H1 (cell line): ENCODE measurements at regions not wholly inside any gene's neighbourhood (a gene's known extent, or its start where the extent isn't known, plus 50 kb on each side); places are given as distances from the start of the nearest gene placed in this dataset.

ENCODE experiments used
- CTCF ChIA-PET: fragments of 300-600 bp; sonication (Branson Sonifier 250); formaldehyde crosslinking; loops from one replicate; lab custom pipeline; 2021; ENCODE audit not compliant: partially characterized antibody; lab: Charles Lee
- POLR2A ChIA-PET: fragments of 300-600 bp; sonication (Branson Sonifier 250); formaldehyde crosslinking; loops from one replicate; lab custom pipeline; 2021; ENCODE audit warnings: inconsistent platforms; ENCODE audit not compliant: partially characterized antibody; lab: Charles Lee
- DNase-seq, 2 experiments: peaks; one replicate each; pipeline versions ENCODE4 v3.0.0 to v3.0.0-alpha.2; 2010 to 2022; ENCODE audit warnings: low spot score in 2 of 2, low read depth in 1 of 2, mixed read lengths in 1 of 2
- FAIRE-seq: peaks from 2 replicates; lab custom pipeline; 2011; peaks lifted over from hg19 to GRCh38; lab: Jason Lieb, UNC
- H2AFZ ChIP-seq: 2 replicates; pipeline ENCODE4 v1.8.1; 2012; ENCODE audit warnings: low read length, inconsistent platforms
- H2AK5ac ChIP-seq: 2 replicates; pipeline ENCODE4 v1.6.1; 2013; ENCODE audit warnings: low read depth, low read length
- H2BK120ac ChIP-seq: replicated peaks from 2 replicates; pipeline ENCODE3; 2013; ENCODE audit warnings: low read depth, low read length, inconsistent platforms
- H2BK12ac ChIP-seq: 2 replicates; pipeline ENCODE4 v1.6.1; 2013; ENCODE audit warnings: low read depth, low read length
- H2BK15ac ChIP-seq: 2 replicates; pipeline ENCODE4 v1.6.1; 2013; ENCODE audit warnings: low read length
- H2BK20ac ChIP-seq: 2 replicates; pipeline ENCODE4 v1.6.1; 2013; ENCODE audit warnings: low read length
- H2BK5ac ChIP-seq: 2 replicates; pipeline ENCODE4 v1.6.1; 2013; ENCODE audit warnings: low read depth, low read length
- H3K14ac ChIP-seq: 2 replicates; pipeline ENCODE4 v1.6.1; 2013; ENCODE audit warnings: inconsistent platforms; ENCODE audit not compliant: insufficient read length
- H3K18ac ChIP-seq: 2 replicates; pipeline ENCODE4 v1.6.1; 2013; ENCODE audit warnings: low read length; ENCODE audit errors: extremely low read depth
- H3K23ac ChIP-seq: 2 replicates; pipeline ENCODE4 v1.6.1; 2013; ENCODE audit warnings: inconsistent platforms; ENCODE audit not compliant: insufficient read length
- H3K23me2 ChIP-seq: 2 replicates; pipeline ENCODE4 v1.6.1; 2013; ENCODE audit warnings: low read depth, low read length
- H3K27ac ChIP-seq: 2 replicates; pipeline ENCODE4 v1.6.1; 2011; ENCODE audit warnings: low read depth, low read length, inconsistent platforms
- H3K27me3 ChIP-seq, 4 experiments: replicated peaks in 1 of 4; 1 replicate in 1 of 4; 2 replicates in 3 of 4; pipeline versions ENCODE4 v1.6.1 to v1.8.1; 2011 to 2013; ENCODE audit warnings: low read length in 3 of 4, mild to moderate bottlenecking in 3 of 4, inconsistent platforms in 2 of 4, mixed read lengths in 2 of 4, moderate library complexity in 1 of 4; ENCODE audit not compliant: control insufficient read depth in 3 of 4, insufficient read depth in 3 of 4; ENCODE audit errors: extremely low read depth in 1 of 4
- H3K36me3 ChIP-seq, 4 experiments: 2 replicates each; pipeline versions ENCODE4 v1.6.1 to v1.8.1; 2011 to 2013; ENCODE audit warnings: mild to moderate bottlenecking in 4 of 4, low read length in 3 of 4, moderate library complexity in 2 of 4, control low read depth in 1 of 4, inconsistent platforms in 1 of 4; ENCODE audit not compliant: insufficient read depth in 4 of 4, control insufficient read depth in 2 of 4
- H3K4ac ChIP-seq: replicated peaks from 2 replicates; pipeline ENCODE3; 2013; ENCODE audit warnings: low read length, low read depth, mixed read lengths, inconsistent platforms; ENCODE audit not compliant: insufficient read length
- H3K4me1 ChIP-seq, 4 experiments: replicated peaks in 1 of 4; 1 replicate in 1 of 4; 2 replicates in 3 of 4; pipeline versions ENCODE4 v1.6.1 to v1.8.1; 2011 to 2013; ENCODE audit warnings: low read length in 3 of 4, inconsistent platforms in 2 of 4, mixed read lengths in 1 of 4; ENCODE audit not compliant: insufficient read depth in 4 of 4, control insufficient read depth in 3 of 4
- H3K4me2 ChIP-seq, 2 experiments: 2 replicates each; pipeline versions ENCODE4 v1.6.1 to v1.8.1; 2011 to 2013; ENCODE audit warnings: low read depth in 2 of 2, low read length in 2 of 2, control low read depth in 1 of 2, inconsistent platforms in 1 of 2, mild to moderate bottlenecking in 1 of 2; ENCODE audit not compliant: insufficient read depth in 1 of 2
- H3K4me3 ChIP-seq, 4 experiments: fragments of 200-600, 300-600 bp in 1 of 4; sonication (generic), shearing (Covaris generic), sonication (Bioruptor Twin) in 1 of 4; 2 replicates each; pipeline versions ENCODE4 v1.5.1 to v1.8.1; 2011 to 2016; ENCODE audit warnings: low read length in 4 of 4, low read depth in 3 of 4, control low read depth in 2 of 4, inconsistent platforms in 2 of 4, mild to moderate bottlenecking in 2 of 4, mixed read lengths in 1 of 4, moderate library complexity in 1 of 4; ENCODE audit not compliant: insufficient read depth in 2 of 4; ENCODE audit errors: extremely low read depth in 1 of 4
- H3K56ac ChIP-seq: replicated peaks from 2 replicates; pipeline ENCODE3; 2013; ENCODE audit warnings: low read depth, mild to moderate bottlenecking, mixed read lengths, low read length, inconsistent platforms; ENCODE audit not compliant: insufficient read length
- H3K79me1 ChIP-seq: 2 replicates; pipeline ENCODE4 v1.6.1; 2013; ENCODE audit warnings: low read depth, low read length, control low read depth
- H3K79me2 ChIP-seq, 2 experiments: 2 replicates each; pipeline versions ENCODE4 v1.6.1 to v1.8.1; 2012 to 2013; ENCODE audit warnings: low read length in 2 of 2, mild to moderate bottlenecking in 2 of 2, inconsistent platforms in 1 of 2; ENCODE audit not compliant: insufficient read depth in 2 of 2, control insufficient read depth in 1 of 2
- H3K9ac ChIP-seq, 4 experiments: replicated peaks in 1 of 4; 1 replicate in 1 of 4; 2 replicates in 3 of 4; pipeline versions ENCODE4 v1.6.1 to v1.8.1; 2011 to 2013; ENCODE audit warnings: low read depth in 3 of 4, low read length in 3 of 4, control low read depth in 2 of 4, mild to moderate bottlenecking in 2 of 4, moderate library complexity in 2 of 4, inconsistent platforms in 1 of 4; ENCODE audit errors: extremely low read depth in 1 of 4
- H3K9me3 ChIP-seq, 2 experiments: 2 replicates each; pipeline versions ENCODE4 v1.6.1 to v1.8.1; 2012 to 2013; ENCODE audit warnings: mild to moderate bottlenecking in 2 of 2, moderate library complexity in 2 of 2, control low read depth in 1 of 2, inconsistent platforms in 1 of 2, low read depth in 1 of 2, low read length in 1 of 2, mixed read lengths in 1 of 2; ENCODE audit not compliant: insufficient read depth in 2 of 2
- H4K20me1 ChIP-seq, 2 experiments: replicated peaks in 1 of 2; 2 replicates each; pipeline versions ENCODE3 to v1.8.1; 2011 to 2013; ENCODE audit warnings: inconsistent platforms in 2 of 2, low read length in 2 of 2, mild to moderate bottlenecking in 1 of 2; ENCODE audit not compliant: insufficient read depth in 2 of 2, control insufficient read depth in 1 of 2
- H4K5ac ChIP-seq: 2 replicates; pipeline ENCODE4 v1.6.1; 2013; ENCODE audit warnings: low read length, low read depth, mixed read lengths, inconsistent platforms; ENCODE audit not compliant: insufficient read length
- H4K8ac ChIP-seq: 2 replicates; pipeline ENCODE4 v1.8.0; 2013; ENCODE audit warnings: mild to moderate bottlenecking, moderate library complexity, low read length, inconsistent platforms; ENCODE audit not compliant: insufficient read depth; ENCODE audit errors: extremely low read depth
- H4K91ac ChIP-seq: replicated peaks from 2 replicates; pipeline ENCODE3; 2013; ENCODE audit warnings: low read length, mixed read lengths, inconsistent platforms; ENCODE audit not compliant: insufficient read length
- BRCA1 ChIP-seq: IDR thresholded peaks from 2 replicates; pipeline ENCODE4 v1.6.1; 2012; ENCODE audit warnings: low read depth, low read length, improper control_type of control experiment
- CEBPB ChIP-seq: IDR thresholded peaks from 2 replicates; pipeline ENCODE4 v1.6.1; 2012; ENCODE audit warnings: low read depth, low read length
- CHD2 ChIP-seq: IDR thresholded peaks from 2 replicates; pipeline ENCODE4 v1.6.1; 2012; ENCODE audit warnings: low read length, improper control_type of control experiment
- EP300 ChIP-seq, 2 experiments: IDR thresholded peaks; 1 replicate in 1 of 2; 2 replicates in 1 of 2; pipeline ENCODE4 v1.6.1; 2011 to 2012; ENCODE audit warnings: low read depth in 2 of 2, low read length in 2 of 2, mild to moderate bottlenecking in 2 of 2, borderline replicate concordance in 1 of 2, inconsistent platforms in 1 of 2, moderate library complexity in 1 of 2
- GABPA ChIP-seq: IDR thresholded peaks from 2 replicates; pipeline ENCODE4 v1.6.1; 2011; ENCODE audit warnings: mild to moderate bottlenecking, low read length, moderate library complexity, borderline replicate concordance; ENCODE audit not compliant: insufficient read depth
- HDAC2 ChIP-seq, 2 experiments: fragments of 300-600 bp in 1 of 2; sonication (generic) in 1 of 2; IDR thresholded peaks; 2 replicates each; pipeline ENCODE4 v1.6.1; 2011 to 2012; ENCODE audit warnings: low read depth in 2 of 2, low read length in 2 of 2, mild to moderate bottlenecking in 2 of 2, moderate library complexity in 2 of 2, borderline replicate concordance in 1 of 2, inconsistent platforms in 1 of 2
- POLR2AphosphoS5 ChIP-seq: IDR thresholded peaks from 2 replicates; pipeline ENCODE4 v1.6.1; 2011; ENCODE audit warnings: low read depth, low read length
- RAD21 ChIP-seq, 2 experiments: IDR thresholded peaks in 1 of 2; conservative IDR thresholded peaks in 1 of 2; 2 replicates each; pipeline ENCODE4 v1.6.1; 2011; ENCODE audit warnings: low read depth in 2 of 2, low read length in 2 of 2, improper control_type of control experiment in 1 of 2, inconsistent platforms in 1 of 2, mild to moderate bottlenecking in 1 of 2, moderate library complexity in 1 of 2
- RBBP5 ChIP-seq: IDR thresholded peaks from 2 replicates; pipeline ENCODE4 v1.7.1; 2012; ENCODE audit warnings: low read depth, mild to moderate bottlenecking, inconsistent platforms, low read length, moderate library complexity, borderline replicate concordance
- RFX5 ChIP-seq: IDR thresholded peaks from 2 replicates; pipeline ENCODE4 v1.6.1; 2011; ENCODE audit warnings: low read depth, low read length, improper control_type of control experiment, borderline replicate concordance
- RNF2 ChIP-seq: fragments of 200-900, 300-1000 bp; sonication (generic); IDR thresholded peaks from 2 replicates; pipeline ENCODE4 v1.7.1; 2016; ENCODE audit warnings: borderline replicate concordance, low read depth, mild to moderate bottlenecking, antibody characterized with exemption, low read length; ENCODE audit not compliant: poor library complexity, severe bottlenecking; ENCODE audit errors: missing control alignments
- SIX5 ChIP-seq: IDR thresholded peaks from 2 replicates; pipeline ENCODE4 v1.6.1; 2011; ENCODE audit warnings: mild to moderate bottlenecking, low read depth, low read length
- SP2 ChIP-seq: IDR thresholded peaks from 2 replicates; pipeline ENCODE4 v1.6.1; 2012; ENCODE audit warnings: mild to moderate bottlenecking, low read length, inconsistent platforms
- WGBS, 2 experiments: shearing (Covaris generic) in 1 of 2; methylation state at CpG; one replicate each; pipeline versions ENCODE4 v1.1.6 to v1.1.7; 2013 to 2015; ENCODE audit warnings: low lambda C conversion rate in 2 of 2, mixed read lengths in 2 of 2, inconsistent platforms in 1 of 2, low coverage in 1 of 2, missing lambda C conversion rate in 1 of 2; ENCODE audit not compliant: insufficient replicate concordance in 2 of 2, insufficient coverage in 1 of 2, insufficient read length in 1 of 2; ENCODE audit errors: extremely low coverage in 1 of 2, missing lambda C conversion rate in 1 of 2; 5-methylcytosine and 5-hydroxymethylcytosine counted together

DNA sequence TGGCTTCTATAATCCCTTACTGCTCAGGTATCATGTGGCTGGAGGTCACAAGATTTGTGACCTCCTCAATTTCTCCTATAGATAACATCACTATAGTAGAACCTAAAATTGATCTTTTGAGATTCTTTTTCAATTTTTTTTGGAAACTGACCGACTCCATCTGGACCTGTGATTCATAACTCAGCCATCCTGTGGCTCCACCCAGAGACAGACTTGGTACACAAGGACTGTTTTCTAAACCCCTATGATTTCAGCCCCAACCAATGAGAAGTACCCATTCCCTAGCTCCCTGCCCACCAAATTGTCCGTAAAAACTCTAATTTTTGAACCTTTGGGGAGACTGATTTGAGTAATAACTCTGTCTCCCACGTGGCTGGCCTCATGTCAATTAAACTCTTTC is 148.9 kb downstream of the SYT10 start:
- POLR2A ChIA-PET: no interaction called here
- no peak overlapping the region for H4K5ac ChIP-seq
- no peak for FAIRE-seq
- no peak overlapping the region for H3K4me2 ChIP-seq
- no peak overlapping the region for H3K23ac ChIP-seq
- no peaks in the 10 kb centered on the region for H3K79me1 ChIP-seq
- no peaks in the 10 kb centered on the region for H3K23me2 ChIP-seq
- no peak overlapping the region for H3K18ac ChIP-seq
- no peak overlapping the region for H2BK12ac ChIP-seq
- H2BK20ac ChIP-seq: no peak overlapping the region
- H2AK5ac ChIP-seq: no peak overlapping the region
- H2BK120ac ChIP-seq: no peak overlapping the region
- DNase-seq: no peak
- CTCF ChIA-PET: interaction anchor here (0.6 kb wide), 1 partner anchor 31 kb away, joined by 3 read pairs; no protein-coding TSS in a partner anchor
- no peak overlapping the region for H3K14ac ChIP-seq
- no peak overlapping the region for H3K9ac ChIP-seq
- no peak overlapping the region for H4K8ac ChIP-seq
- no peaks in the 10 kb centered on the region for H3K27me3 ChIP-seq
- no peak for TF ChIP-seq BRCA1
- no peak for TF ChIP-seq RBBP5
- TF ChIP-seq RNF2: no peak
- no peak for TF ChIP-seq EP300 (IDR thresholded peaks at IDR 0.05; ENCODE audit: borderline replicate concordance in 1 of 2, low read depth in 2 of 2, low read length in 2 of 2)
- TF ChIP-seq RAD21 (IDR thresholded peaks at IDR 0.05 in 1 of 2, conservative IDR thresholded peaks at IDR 0.05 in 1 of 2; ENCODE audit: low read depth in 2 of 2, low read length in 2 of 2): no peak
- TF ChIP-seq RFX5: no peak
- TF ChIP-seq CHD2: no peak
- TF ChIP-seq SIX5: no peak
- TF ChIP-seq SP2: no peak
- TF ChIP-seq CEBPB: no peak
- no peak for TF ChIP-seq POLR2AphosphoS5
- no peak for TF ChIP-seq HDAC2 (IDR thresholded peaks at IDR 0.05; ENCODE audit: borderline replicate concordance in 1 of 2, low read depth in 2 of 2, low read length in 2 of 2)
- no peak for TF ChIP-seq GABPA
- no peaks in the 10 kb centered on the region for H3K36me3 ChIP-seq
- no peak overlapping the region for H2BK15ac ChIP-seq
- no peak overlapping the region for H2BK5ac ChIP-seq
- H3K4me3 ChIP-seq: no peak overlapping the region
- no peak overlapping the region for H3K27ac ChIP-seq
- 86% methylated on average over 3 of the region's 3 CpGs; no CpG with 5 or more reads in 1 of the 2 experiments for WGBS, 2 experiments
- H3K4ac ChIP-seq: no peak overlapping the region
- no peaks in the 10 kb centered on the region for H3K79me2 ChIP-seq
- H3K4me1 ChIP-seq: no peaks in the 10 kb centered on the region
- H3K56ac ChIP-seq: no peak overlapping the region
- no peak overlapping the region for H2AFZ ChIP-seq
- no peaks in the 10 kb centered on the region for H4K20me1 ChIP-seq
- no peaks in the 10 kb centered on the region for H3K9me3 ChIP-seq
- no peak overlapping the region for H4K91ac ChIP-seq
